HG03064 (cell line): ENCODE measurements at regions not wholly inside any gene's neighbourhood (a gene's known extent, or its start where the extent isn't known, plus 50 kb on each side); places are given as distances from the start of the nearest gene placed in this dataset.

ENCODE experiments used
- ATAC-seq: cut with Tn5 transposase; IDR thresholded peaks from one replicate; pipeline ENCODE4 v1.9.1; 2021; ENCODE audit warnings: low read depth; ENCODE audit not compliant: unreplicated experiment

- no peak for ATAC-seq
Observed at GRCh38 chr2:16152071-16152927, 211.9 kb downstream of the MYCN start.

GRCh38 chr2:16151651-16152050 is 211.3 kb downstream of the MYCN start:
- ATAC-seq, result no peak

DNA sequence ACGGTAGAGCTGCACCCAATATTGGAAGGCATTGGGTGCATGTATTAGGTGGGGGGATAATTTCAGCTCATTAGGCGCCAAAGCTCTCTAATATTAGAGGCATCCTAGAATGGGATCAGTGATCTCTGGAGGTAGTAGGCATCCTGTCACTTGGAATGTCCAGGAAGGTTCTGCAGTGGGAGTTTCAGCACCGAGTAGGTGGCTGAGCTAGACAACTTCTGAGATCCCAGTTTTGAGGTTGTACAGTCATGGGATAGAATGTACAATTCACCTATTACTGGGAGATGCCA is 210.9 kb downstream of the MYCN start:
- no peak for ATAC-seq

DNA sequence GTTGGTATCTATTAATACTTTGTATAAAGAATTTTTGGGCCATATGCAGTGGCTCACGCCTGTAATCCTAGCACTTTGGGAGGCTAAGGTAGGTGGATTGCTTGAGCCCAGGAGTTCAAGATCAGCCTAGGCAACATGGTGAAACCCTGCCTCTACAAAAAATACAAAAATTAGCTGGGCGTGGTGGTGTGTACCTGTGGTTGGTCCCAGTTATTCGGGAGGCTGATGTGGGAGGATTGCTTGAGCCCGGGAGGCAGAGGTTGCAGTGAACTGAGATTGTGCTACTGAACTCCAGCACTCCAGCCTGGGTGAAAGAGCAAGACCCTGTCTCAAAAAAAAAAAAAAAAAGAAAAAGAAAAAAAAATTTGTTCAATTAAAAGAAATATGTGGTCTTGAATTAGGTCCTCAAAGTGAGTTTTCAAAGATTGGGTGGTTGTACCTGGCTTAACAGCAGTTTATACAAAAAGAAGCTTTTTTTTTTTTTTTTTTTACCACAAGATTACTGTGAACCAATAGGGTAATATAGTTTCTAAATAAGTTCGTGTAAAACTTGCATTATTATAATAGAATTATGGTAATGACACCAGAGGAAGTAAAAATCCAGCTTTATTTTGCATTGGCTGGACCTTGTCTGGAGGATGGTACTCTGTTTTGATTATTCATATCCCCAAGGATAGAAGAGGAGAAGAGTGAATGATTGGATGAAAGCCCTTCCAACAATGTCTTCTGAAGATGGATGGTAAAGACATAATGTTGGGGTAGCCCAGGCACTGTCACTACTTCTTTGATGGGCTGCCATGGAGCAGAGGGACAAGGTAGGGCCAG is 210.3 kb downstream of the MYCN start:
- no peak for ATAC-seq

- no peak for ATAC-seq
Observed at GRCh38 chr2:16149349-16150243, 209.2 kb downstream of the MYCN start.

DNA sequence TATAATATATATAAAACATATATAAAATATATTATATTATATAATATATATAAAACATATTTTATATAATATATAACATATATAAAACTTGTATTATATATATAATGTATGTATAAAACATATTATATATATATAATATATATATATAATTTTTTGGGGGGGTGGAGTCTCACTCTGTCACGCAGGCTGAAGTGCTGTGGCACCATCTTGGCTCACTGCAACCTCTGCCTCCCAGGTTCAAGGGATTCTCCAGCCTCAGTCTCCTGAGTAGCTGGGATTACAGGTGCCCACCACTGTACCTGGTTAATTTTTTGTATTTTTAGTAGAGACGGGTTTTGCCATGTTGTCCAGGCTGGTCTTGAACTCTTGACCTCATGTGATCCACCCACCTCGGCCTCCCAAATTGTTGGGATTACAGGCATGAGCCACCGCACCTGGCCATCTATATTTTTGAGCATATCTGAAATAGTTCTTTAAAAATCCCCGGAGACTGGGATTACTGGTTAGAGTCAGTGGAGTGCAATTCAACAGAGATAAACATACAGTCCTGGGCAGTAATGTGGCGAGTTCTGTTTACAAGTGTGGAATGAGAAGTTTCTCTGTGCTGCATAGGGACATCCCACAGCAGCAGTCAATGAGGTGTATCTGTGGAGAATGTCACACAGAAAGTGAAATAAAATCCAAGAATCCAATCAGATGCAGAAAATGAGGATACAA is 208.4 kb downstream of the MYCN start:
- no peak for ATAC-seq

- no peak for ATAC-seq
Observed at GRCh38 chr2:16142383-16143361, 202.3 kb downstream of the MYCN start.

- ATAC-seq, result no peak
Observed at GRCh38 chr2:16141641-16141921, 201.2 kb downstream of the MYCN start.

- ATAC-seq, result no peak
Observed at GRCh38 chr2:16140771-16141640, 200.7 kb downstream of the MYCN start.

DNA sequence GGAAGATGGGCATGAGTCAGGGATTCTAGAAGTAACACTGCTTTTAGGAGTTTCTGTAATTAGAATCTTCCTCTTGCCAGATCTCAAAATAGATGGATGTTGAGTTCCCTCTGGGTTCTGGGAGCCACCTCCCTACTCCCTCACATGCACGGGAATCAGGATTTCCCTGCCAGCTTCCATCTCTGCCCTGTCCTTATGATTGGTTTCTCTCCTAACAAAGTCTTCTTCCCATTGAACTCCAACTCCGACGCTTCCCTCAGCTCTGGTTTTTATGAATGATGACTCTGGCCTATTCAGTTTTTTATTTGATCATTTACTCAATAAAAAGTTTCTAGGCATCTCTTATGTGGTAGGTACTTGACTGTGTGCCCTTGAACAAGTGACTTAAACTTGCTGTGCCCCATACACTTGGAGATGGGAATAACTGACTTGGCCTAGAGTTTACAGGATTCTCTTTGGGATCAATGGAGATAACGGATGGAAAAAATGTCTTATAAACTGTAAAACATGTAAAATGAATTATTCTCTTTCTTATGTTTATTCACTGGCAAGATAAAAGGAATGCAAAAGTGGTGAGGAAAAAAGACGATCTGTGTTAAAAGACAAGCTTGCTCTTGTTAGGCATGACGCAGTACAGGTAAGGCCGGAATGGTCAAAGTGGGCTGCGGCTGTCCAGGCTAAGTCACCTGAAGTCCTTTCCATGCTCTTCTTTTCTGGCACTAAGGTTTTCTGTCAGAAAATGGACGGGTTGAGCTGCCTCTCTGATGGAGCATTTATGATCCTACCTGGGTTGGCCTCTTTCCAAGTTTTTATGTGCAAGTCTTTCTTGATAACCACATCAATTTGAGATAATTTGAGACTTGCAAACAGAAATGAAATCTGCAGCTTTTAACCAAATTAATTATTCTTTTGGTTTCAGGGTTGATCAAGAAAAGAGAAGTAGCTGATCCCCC is 199.6 kb downstream of the MYCN start:
- ATAC-seq, result no peak

GRCh38 chr2:16138811-16139662 is 198.7 kb downstream of the MYCN start:
- no peak for ATAC-seq

- no peak for ATAC-seq
Observed at GRCh38 chr2:16137080-16137755, 196.9 kb downstream of the MYCN start.

DNA sequence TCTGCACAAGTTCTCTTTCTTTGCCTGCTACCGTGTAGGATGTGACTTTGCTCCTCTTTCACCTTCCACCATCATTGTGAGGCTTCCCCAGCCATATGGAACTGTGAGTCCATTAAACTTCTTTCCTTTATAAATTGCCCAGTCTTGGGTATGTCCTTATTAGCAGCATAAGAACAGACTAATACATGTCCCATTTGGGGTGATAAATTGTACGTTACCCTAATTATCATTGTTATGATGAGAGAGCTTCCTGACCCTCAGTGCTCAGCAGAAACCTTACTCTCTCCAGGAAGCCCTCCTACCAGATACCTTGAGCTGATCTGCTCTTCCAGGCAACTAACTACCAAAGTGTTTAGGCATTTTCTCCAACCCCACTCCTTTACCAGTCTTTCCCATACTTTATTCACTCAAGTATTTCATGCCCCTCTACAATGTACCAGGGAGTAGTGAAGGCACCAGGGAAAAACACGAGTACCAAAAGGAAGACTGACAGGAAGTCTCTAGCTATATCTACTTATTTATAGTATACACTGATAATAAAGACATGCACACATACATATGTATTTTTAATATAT is 196.2 kb downstream of the MYCN start:
- no peak for ATAC-seq

DNA sequence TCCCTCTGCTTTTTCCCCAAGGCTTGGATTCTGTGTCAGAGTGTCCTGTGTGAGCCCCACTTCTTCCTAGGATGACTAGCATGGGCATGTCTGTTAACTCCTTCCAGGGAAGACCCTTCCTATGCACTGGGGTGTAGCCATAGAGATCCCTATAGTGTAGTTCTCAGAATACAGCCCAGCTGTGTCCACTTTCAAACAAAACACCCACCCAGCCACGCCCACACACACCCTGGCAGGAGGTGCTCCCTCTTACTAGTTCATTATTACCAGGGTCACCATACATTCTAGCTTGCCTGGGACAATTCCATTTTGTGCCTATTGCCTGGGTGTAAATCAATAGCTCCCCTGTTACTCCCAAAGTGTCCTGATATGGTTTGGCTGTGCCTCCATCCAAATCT is 195.6 kb downstream of the MYCN start:
- no peak for ATAC-seq

DNA sequence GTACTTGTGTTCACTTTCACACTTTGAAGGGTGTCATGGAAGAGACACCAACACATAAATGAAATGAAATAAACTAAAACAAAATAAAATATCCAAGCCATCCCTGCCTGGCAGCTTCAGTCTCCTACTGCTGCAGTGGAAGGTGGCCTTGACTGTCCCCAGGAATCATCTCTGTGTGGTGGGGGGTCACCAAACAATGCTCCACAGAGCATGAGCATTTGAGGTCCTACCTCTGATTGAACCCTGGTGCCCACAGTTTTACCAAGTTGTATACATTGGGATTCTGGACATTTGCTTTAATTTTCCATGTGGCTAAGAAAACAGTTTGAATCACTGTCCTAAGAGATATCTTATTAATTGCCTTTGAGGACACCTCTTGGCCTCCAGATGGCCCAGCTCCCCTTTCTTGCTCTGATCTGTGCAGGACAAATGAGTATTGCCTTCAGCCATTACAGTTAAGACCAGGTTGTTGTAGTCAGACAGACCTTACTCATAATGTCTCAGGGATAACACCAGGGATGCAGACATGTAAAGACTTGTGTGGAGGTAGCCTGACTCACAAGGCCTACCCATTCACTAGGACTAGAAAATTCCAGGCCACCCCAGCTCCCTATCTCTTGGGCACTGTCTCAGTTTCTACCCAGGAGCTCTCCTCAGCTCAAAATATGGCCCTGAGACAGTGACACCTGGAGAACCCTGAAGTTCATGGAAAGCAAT is 195.0 kb downstream of the MYCN start:
- no peak for ATAC-seq
